ENCODE measurements at regions not wholly inside any gene's neighbourhood (a gene's known extent, or its start where the extent isn't known, plus 50 kb on each side); places are given as distances from the start of the nearest gene placed in this dataset.

- no peak for TF ChIP-seq GATA2 (IDR thresholded peaks at IDR 0.05; ENCODE audit: low read depth, low read length)
- no peak for TF ChIP-seq GATA3 (IDR thresholded peaks at IDR 0.05; ENCODE audit: low read depth, low read length)
Measured at GRCh38 chr1:194080826-194081225, 894.4 kb upstream of the B3GALT2 start.
